ENCODE measurements at regions not wholly inside any gene's neighbourhood (a gene's known extent, or its start where the extent isn't known, plus 50 kb on each side); places are given as distances from the start of the nearest gene placed in this dataset.
"Not testable (repeated sequence)": the region's sequence is repeated elsewhere in the genome, so short reads cannot be mapped to it uniquely, and the experiment has no call there.

GRCh38 chr16:59113004-59113670 is 379.0 kb upstream of the GOT2 start:
- Histone ChIP-seq H3K4me1 (no peaks in the 10 kb centered on the region), H3K27ac (no peak overlapping the region), H3K36me3 (no peaks in the 10 kb centered on the region), H3K9me3 (no peaks in the 10 kb centered on the region), H3K4me3 (no peak overlapping the region), H3K27me3 (no peaks in the 10 kb centered on the region)
- TF ChIP-seq CTCF (IDR thresholded peaks at IDR 0.05), result no peak
- no peak for DNase-seq (ENCODE audit: low spot score in 2 of 2)
- intact Hi-C loops (cut with DNase I), result no loop called here

- TF ChIP-seq CTCF (IDR thresholded peaks at IDR 0.05), result no peak
- Histone ChIP-seq H3K4me1 (no peaks in the 10 kb centered on the region), H3K27ac (no peak overlapping the region), H3K9me3 (no peaks in the 10 kb centered on the region), H3K36me3 (no peaks in the 10 kb centered on the region), H3K4me3 (no peak overlapping the region), H3K27me3 (no peaks in the 10 kb centered on the region)
- no peak for DNase-seq (ENCODE audit: low spot score in 2 of 2)
- intact Hi-C loops (cut with DNase I), result no loop called here
These were observed 377.2 kb upstream of the GOT2 start for GRCh38 chr16:59111280-59111679.

- no peak for DNase-seq (ENCODE audit: low spot score in 2 of 2)
- no peak for TF ChIP-seq CTCF (IDR thresholded peaks at IDR 0.05)
- no peaks in the 10 kb centered on the region for H3K4me1 ChIP-seq
- H3K9me3 ChIP-seq, result no peaks in the 10 kb centered on the region
- no peak overlapping the region for H3K27ac ChIP-seq
- no peaks in the 10 kb centered on the region for H3K27me3 ChIP-seq
- no peaks in the 10 kb centered on the region for H3K36me3 ChIP-seq
- intact Hi-C loops (cut with DNase I), result no loop called here
- no peak overlapping the region for H3K4me3 ChIP-seq
These were observed 374.3 kb upstream of the GOT2 start for GRCh38 chr16:59108374-59108773.

- H3K4me1 ChIP-seq; intact Hi-C loops (cut with DNase I); DNase-seq (ENCODE audit: low spot score in 2 of 2); H3K27ac ChIP-seq; H3K27me3 ChIP-seq; H3K36me3 ChIP-seq; H3K4me3 ChIP-seq; H3K9me3 ChIP-seq: not testable (repeated sequence)
These were observed 362.6 kb upstream of the GOT2 start for GRCh38 chr16:59096682-59097081.

GRCh38 chr16:59090541-59090940 is 356.4 kb upstream of the GOT2 start:
- intact Hi-C loops (cut with DNase I), result no loop called here
- Histone ChIP-seq H3K4me1 (no peaks in the 10 kb centered on the region), H3K9me3 (no peaks in the 10 kb centered on the region), H3K36me3 (no peaks in the 10 kb centered on the region), H3K27ac (no peak overlapping the region), H3K4me3 (no peak overlapping the region), H3K27me3 (no peaks in the 10 kb centered on the region)
- TF ChIP-seq CTCF (IDR thresholded peaks at IDR 0.05), result no peak
- no peak for DNase-seq (ENCODE audit: low spot score in 2 of 2)

DNA sequence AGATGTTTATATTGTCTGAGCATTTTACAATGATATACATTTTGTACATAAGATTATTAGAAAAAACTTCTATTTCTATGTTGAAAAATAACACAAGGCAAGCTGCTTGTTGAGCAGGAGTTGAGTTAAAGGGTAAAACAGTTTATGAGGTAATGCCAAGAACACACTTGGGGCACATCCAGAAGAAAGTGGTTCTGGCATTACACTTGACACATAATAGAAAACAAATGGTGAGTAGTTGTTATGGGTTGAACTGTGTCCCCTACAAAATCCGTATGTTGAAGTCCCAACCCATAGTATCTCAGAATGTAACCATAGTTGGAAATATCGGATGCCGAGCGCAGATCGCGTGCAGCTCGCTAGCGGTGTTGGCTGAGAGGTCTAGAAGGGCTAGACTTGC is 354.3 kb upstream of the GOT2 start:
- Histone ChIP-seq H3K27ac (no peak overlapping the region), H3K9me3 (no peaks in the 10 kb centered on the region), H3K36me3 (no peaks in the 10 kb centered on the region), H3K4me3 (no peak overlapping the region), H3K27me3 (no peaks in the 10 kb centered on the region), H3K4me1 (no peaks in the 10 kb centered on the region)
- no peak for DNase-seq (ENCODE audit: low spot score in 2 of 2)
- intact Hi-C loops (cut with DNase I), result no loop called here
- TF ChIP-seq CTCF (IDR thresholded peaks at IDR 0.05), result no peak
